ENCODE measurements at regions not wholly inside any gene's neighbourhood (a gene's known extent, or its start where the extent isn't known, plus 50 kb on each side); places are given as distances from the start of the nearest gene placed in this dataset.

- TF ChIP-seq RAD21 (IDR thresholded peaks at IDR 0.05 in 1 of 2, conservative IDR thresholded peaks at IDR 0.05 in 1 of 2; ENCODE audit: low read depth in 2 of 2, low read length in 2 of 2) (peak; percentile 92 to 93), SAP30 (IDR thresholded peaks at IDR 0.05; ENCODE audit: insufficient read depth, insufficient replicate concordance, low read length) (no peak), GABPA (IDR thresholded peaks at IDR 0.05; ENCODE audit: borderline replicate concordance, insufficient read depth, low read length) (no peak), KDM1A (IDR thresholded peaks at IDR 0.05; ENCODE audit: borderline replicate concordance, low read length) (no peak)
- TF ChIP-seq, protein P1, sequence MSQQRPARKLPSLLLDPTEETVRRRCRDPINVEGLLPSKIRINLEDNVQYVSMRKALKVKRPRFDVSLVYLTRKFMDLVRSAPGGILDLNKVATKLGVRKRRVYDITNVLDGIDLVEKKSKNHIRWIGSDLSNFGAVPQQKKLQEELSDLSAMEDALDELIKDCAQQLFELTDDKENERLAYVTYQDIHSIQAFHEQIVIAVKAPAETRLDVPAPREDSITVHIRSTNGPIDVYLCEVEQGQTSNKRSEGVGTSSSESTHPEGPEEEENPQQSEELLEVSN (IDR thresholded peaks at IDR 0.05): no peak
These were observed 84.1 kb upstream of the DMRT1 start (continued) for GRCh38 chr9:757246-757881.

Data from H1 (cell line).